Left kidney (tissue), 1 donor: ENCODE measurements at regions not wholly inside any gene's neighbourhood (a gene's known extent, or its start where the extent isn't known, plus 50 kb on each side); places are given as distances from the start of the nearest gene placed in this dataset.

Experiments
- DNase-seq: peaks from one replicate; pipeline ENCODE4 v3.0.0-alpha.2; 2013

- DNase-seq, result no peak
Measured at GRCh38 chr2:239531456-239532241, 130.8 kb upstream of the HDAC4 start.

- no peak for DNase-seq
Measured at GRCh38 chr2:239530749-239531316, 130.0 kb upstream of the HDAC4 start.

- DNase-seq, result no peak
Measured at GRCh38 chr2:239529313-239530015, 128.6 kb upstream of the HDAC4 start.

GRCh38 chr2:239528883-239529282 is 128.1 kb upstream of the HDAC4 start:
- no peak for DNase-seq

GRCh38 chr2:239528146-239528545 is 127.3 kb upstream of the HDAC4 start:
- DNase-seq, result no peak

- no peak for DNase-seq
Measured at GRCh38 chr2:239526666-239527415, 126.0 kb upstream of the HDAC4 start.

GRCh38 chr2:239526038-239526437 is 125.2 kb upstream of the HDAC4 start:
- no peak for DNase-seq

- DNase-seq, result peak; percentile 37
Measured at GRCh38 chr2:239523954-239524330, 123.1 kb upstream of the HDAC4 start.

- no peak for DNase-seq
Measured at GRCh38 chr2:239523147-239523953, 122.5 kb upstream of the HDAC4 start.

GRCh38 chr2:239522740-239523119 is 121.9 kb upstream of the HDAC4 start:
- no peak for DNase-seq

- no peak for DNase-seq
Measured at GRCh38 chr2:239522002-239522739, 121.4 kb upstream of the HDAC4 start.

GRCh38 chr2:239521518-239521815 is 120.6 kb upstream of the HDAC4 start:
- DNase-seq, result no peak

GRCh38 chr2:239520811-239521517 is 120.1 kb upstream of the HDAC4 start:
- DNase-seq, result no peak

GRCh38 chr2:239519921-239520585 is 119.2 kb upstream of the HDAC4 start:
- no peak for DNase-seq

- no peak for DNase-seq
Measured at GRCh38 chr2:239519089-239519920, 118.5 kb upstream of the HDAC4 start.

- DNase-seq, result no peak
Measured at GRCh38 chr2:239518286-239519088, 117.7 kb upstream of the HDAC4 start.

- no peak for DNase-seq
Measured at GRCh38 chr2:239517686-239518085, 116.9 kb upstream of the HDAC4 start.

GRCh38 chr2:239516954-239517305 is 116.1 kb upstream of the HDAC4 start:
- no peak for DNase-seq
